Peyer's patch (tissue), 4 donors: ENCODE measurements at regions not wholly inside any gene's neighbourhood (a gene's known extent, or its start where the extent isn't known, plus 50 kb on each side); places are given as distances from the start of the nearest gene placed in this dataset.

Experiments used
- DNase-seq, 3 donors: peaks; one replicate each; pipeline ENCODE4 v3.0.0-alpha.2; 2017 to 2019
- H3K27ac ChIP-seq, 4 donors: fragments of 200-600 bp; sonication (generic); one replicate each; pipeline ENCODE4 v1.5.1; 2016 to 2019
- H3K27me3 ChIP-seq, 2 donors: fragments of 200-600 bp; sonication (generic); one replicate each; pipeline ENCODE4 v1.5.1; 2019
- H3K36me3 ChIP-seq, 3 donors: fragments of 200-600 bp; sonication (generic); one replicate each; pipeline ENCODE4 v1.5.1; 2016 to 2019
- H3K4me1 ChIP-seq, 4 donors: fragments of 200-600 bp; sonication (generic); one replicate each; pipeline ENCODE4 v1.5.1; 2016 to 2019
- H3K4me3 ChIP-seq, 4 donors: fragments of 200-600 bp; sonication (generic); 1 replicate in 3 of 4; 2 replicates in 1 of 4; pipeline ENCODE4 v1.5.1; 2016 to 2019; ENCODE audit warnings: mild to moderate bottlenecking in 1 of 4
- H3K9me3 ChIP-seq, 4 donors: fragments of 200-600 bp; sonication (generic); one replicate each; pipeline ENCODE4 v1.5.1; 2016 to 2019; ENCODE audit warnings: mild to moderate bottlenecking in 1 of 4
- CTCF ChIP-seq, 6 experiments: fragments of 450-650 bp in 4 of 6; fragments of 200-600 bp in 2 of 6; sonication (generic) in 1 of 6; IDR thresholded peaks; one replicate each; pipeline ENCODE4 v1.5.1; 2017 to 2019; ENCODE audit warnings: antibody characterized with exemption in 6 of 6, mild to moderate bottlenecking in 3 of 6, moderate library complexity in 1 of 6
- POLR2A ChIP-seq, 2 donors: fragments of 450-650 bp; IDR thresholded peaks; one replicate each; pipeline ENCODE4 v1.5.1; 2017; ENCODE audit warnings: antibody characterized with exemption in 2 of 2, mild to moderate bottlenecking in 2 of 2, moderate library complexity in 2 of 2

- Histone ChIP-seq H3K4me1 (no peaks in the 10 kb centered on the region), H3K36me3 (no peaks in the 10 kb centered on the region), H3K27me3 (no peaks in the 10 kb centered on the region), H3K27ac (no peak overlapping the region), H3K9me3 (no peaks in the 10 kb centered on the region), H3K4me3 (no peak overlapping the region)
- TF ChIP-seq POLR2A (IDR thresholded peaks at IDR 0.05) (no peak), CTCF (IDR thresholded peaks at IDR 0.05) (no peak)
- no peak for DNase-seq
These were observed 168.7 kb upstream of the SKOR2 start for GRCh38 chr18:47420130-47420529.

GRCh38 chr18:47418746-47419145 lies 167.3 kb upstream of the SKOR2 start:
- Histone ChIP-seq H3K4me1 (no peaks in the 10 kb centered on the region), H3K36me3 (no peaks in the 10 kb centered on the region), H3K27ac (no peak overlapping the region), H3K4me3 (no peak overlapping the region), H3K27me3 (no peaks in the 10 kb centered on the region), H3K9me3 (no peaks in the 10 kb centered on the region)
- TF ChIP-seq CTCF (IDR thresholded peaks at IDR 0.05) (no peak), POLR2A (IDR thresholded peaks at IDR 0.05) (no peak)
- DNase-seq = no peak

GRCh38 chr18:47417807-47418206 lies 166.3 kb upstream of the SKOR2 start:
- Histone ChIP-seq H3K27me3 (no peaks in the 10 kb centered on the region), H3K9me3 (no peaks in the 10 kb centered on the region), H3K36me3 (no peaks in the 10 kb centered on the region), H3K27ac (no peak overlapping the region), H3K4me3 (no peak overlapping the region), H3K4me1 (no peaks in the 10 kb centered on the region)
- no peak for DNase-seq
- TF ChIP-seq POLR2A (IDR thresholded peaks at IDR 0.05) (no peak), CTCF (IDR thresholded peaks at IDR 0.05) (no peak)

GRCh38 chr18:47415881-47416280 lies 164.4 kb upstream of the SKOR2 start:
- Histone ChIP-seq H3K27me3 (no peaks in the 10 kb centered on the region), H3K9me3 (no peaks in the 10 kb centered on the region), H3K36me3 (no peaks in the 10 kb centered on the region), H3K27ac (no peak overlapping the region), H3K4me3 (no peak overlapping the region), H3K4me1 (no peaks in the 10 kb centered on the region)
- TF ChIP-seq POLR2A (IDR thresholded peaks at IDR 0.05) (no peak), CTCF (IDR thresholded peaks at IDR 0.05) (no peak)
- no peak for DNase-seq

GRCh38 chr18:47413327-47413726 lies 161.9 kb upstream of the SKOR2 start:
- DNase-seq = no peak
- no peaks in the 10 kb centered on the region for H3K36me3 ChIP-seq
- no peaks in the 10 kb centered on the region for H3K27me3 ChIP-seq
- H3K4me1 ChIP-seq = no peaks in the 10 kb centered on the region
- no peak overlapping the region for H3K27ac ChIP-seq
- H3K9me3 ChIP-seq = no peaks in the 10 kb centered on the region
- no peak overlapping the region for H3K4me3 ChIP-seq
- TF ChIP-seq CTCF (IDR thresholded peaks at IDR 0.05) (no peak), POLR2A (IDR thresholded peaks at IDR 0.05) (no peak)

- Histone ChIP-seq H3K9me3 (no peaks in the 10 kb centered on the region), H3K36me3 (no peaks in the 10 kb centered on the region), H3K27ac (no peak overlapping the region), H3K4me1 (no peaks in the 10 kb centered on the region), H3K27me3 (no peaks in the 10 kb centered on the region), H3K4me3 (no peak overlapping the region)
- DNase-seq = no peak
- TF ChIP-seq CTCF (IDR thresholded peaks at IDR 0.05) (no peak), POLR2A (IDR thresholded peaks at IDR 0.05) (no peak)
These were observed 161.5 kb upstream of the SKOR2 start for GRCh38 chr18:47412924-47413323.
